PC-9 (cell line): ENCODE measurements at regions not wholly inside any gene's neighbourhood (a gene's known extent, or its start where the extent isn't known, plus 50 kb on each side); places are given as distances from the start of the nearest gene placed in this dataset.

Experiments used
- BruUV-seq: library from RNA; stranded (reverse); fragments of 400-500 nt; replicated peaks from 2 replicates; lab custom pipeline; 2021; lab: Mats Ljungman, UMichigan
- CTCF ChIA-PET: fragments of 300-600 bp; sonication (Branson Sonifier 250); formaldehyde crosslinking; loops from one replicate; lab custom pipeline; 2022; ENCODE audit warnings: antibody characterized with exemption; lab: Charles Lee
- POLR2A ChIA-PET: fragments of 300-600 bp; sonication (Branson Sonifier 250); formaldehyde crosslinking; loops from one replicate; lab custom pipeline; 2022; ENCODE audit warnings: antibody characterized with exemption; ENCODE audit not compliant: unreplicated experiment; lab: Charles Lee
- DNase-seq, 2 experiments: peaks; one replicate each; pipeline versions ENCODE4 v3.0.0 to v3.0.0-alpha.2; 2015 to 2022; ENCODE audit warnings: mixed read lengths in 1 of 2
- H2AFZ ChIP-seq: fragments of 200-600 bp; sonication (generic); 2 replicates; pipeline ENCODE4 v1.8.1; 2017; ENCODE audit warnings: antibody characterized with exemption
- H3F3A ChIP-seq: fragments of 200-600 bp; sonication (generic); 2 replicates; pipeline ENCODE4 v1.8.1; 2017; ENCODE audit warnings: antibody characterized with exemption, mild to moderate bottlenecking, low read depth; ENCODE audit not compliant: insufficient read depth
- H3K27ac ChIP-seq: fragments of 200-600 bp; sonication (generic); 2 replicates; pipeline ENCODE4 v1.6.1; 2016; ENCODE audit warnings: mixed run types
- H3K27me3 ChIP-seq: fragments of 200-600 bp; sonication (generic); 2 replicates; pipeline ENCODE4 v1.6.1; 2016; ENCODE audit warnings: low read depth, mixed run types; ENCODE audit not compliant: insufficient read depth
- H3K36me3 ChIP-seq: fragments of 200-600 bp; sonication (generic); 2 replicates; pipeline ENCODE4 v1.6.1; 2016; ENCODE audit warnings: low read depth, mixed run types
- H3K4me1 ChIP-seq: fragments of 200-600 bp; sonication (generic); replicated peaks from 2 replicates; pipeline ENCODE4 v1.6.1; 2016; ENCODE audit warnings: mixed run types; ENCODE audit not compliant: insufficient read depth
- H3K4me2 ChIP-seq: fragments of 200-600 bp; sonication (generic); 2 replicates; pipeline ENCODE4 v1.6.1; 2017; ENCODE audit warnings: mixed run types
- H3K4me3 ChIP-seq: fragments of 200-600 bp; sonication (generic); 2 replicates; pipeline ENCODE4 v1.6.1; 2016; ENCODE audit warnings: mixed run types
- H3K79me2 ChIP-seq: fragments of 200-600 bp; sonication (generic); 2 replicates; pipeline ENCODE4 v1.6.1; 2017; ENCODE audit warnings: low read depth, mixed run types
- H3K9me2 ChIP-seq: fragments of 200-600 bp; sonication (generic); 2 replicates; pipeline ENCODE4 v1.8.1; 2017; ENCODE audit warnings: mild to moderate bottlenecking; ENCODE audit not compliant: insufficient read depth
- H3K9me3 ChIP-seq: fragments of 200-600 bp; sonication (generic); 2 replicates; pipeline ENCODE4 v1.8.1; 2016; ENCODE audit warnings: low read depth; ENCODE audit not compliant: insufficient read depth
- H4K20me1 ChIP-seq: fragments of 200-600 bp; sonication (generic); 2 replicates; pipeline ENCODE4 v1.8.1; 2017; ENCODE audit not compliant: insufficient read depth
- EZH2 ChIP-seq: fragments of 200-600 bp; sonication (generic); IDR thresholded peaks from 2 replicates; pipeline ENCODE4 v1.8.0; 2017; ENCODE audit warnings: antibody characterized with exemption, low read depth
- intact Hi-C: fragments of 100-400 bp; cut with micrococcal nuclease; formaldehyde crosslinking; loops from one replicate; pipeline ENCODE4 v1.10.0; 2022; ENCODE audit not compliant: unreplicated experiment
- TF ChIP-seq, protein P1 (sequence below): fragments of 200-600 bp; sonication (generic); conservative IDR thresholded peaks from 2 replicates; pipeline ENCODE4 v1.6.1; 2017; ENCODE audit warnings: mixed run types, antibody characterized with exemption, mild to moderate bottlenecking, moderate library complexity

DNA sequence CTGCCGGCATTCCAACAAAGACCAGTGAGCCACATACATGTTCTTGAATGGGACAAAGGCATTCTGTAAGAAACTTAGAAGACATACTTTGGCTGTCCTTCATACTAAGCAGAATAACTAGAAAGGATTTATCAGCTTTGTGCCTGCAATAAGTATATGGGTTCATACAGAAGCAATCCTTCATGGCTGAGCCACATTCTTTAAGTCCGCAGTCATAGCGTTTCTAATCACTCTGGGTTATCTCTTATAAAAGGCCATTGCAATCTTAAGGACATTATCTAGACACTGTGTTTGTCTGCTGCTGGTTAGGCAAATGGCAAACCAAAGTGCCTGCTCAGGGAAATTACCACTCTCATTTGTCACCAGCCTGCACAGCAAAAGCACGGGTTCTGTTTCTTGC is 488.4 kb downstream of the ACTR3B start:
- Histone ChIP-seq H4K20me1 (no peaks in the 10 kb centered on the region), H3K27me3 (peaks cover 17% of the 10 kb centered on the region; the same call in 1 of the 2 replicates), H3K9me3 (no peaks in the 10 kb centered on the region), H3K4me1 (no peaks in the 10 kb centered on the region), H2AFZ (no peak overlapping the region), H3F3A (no peaks in the 10 kb centered on the region), H3K9me2 (no peaks in the 10 kb centered on the region), H3K27ac (no peak overlapping the region), H3K36me3 (no peaks in the 10 kb centered on the region), H3K79me2 (no peaks in the 10 kb centered on the region), H3K4me3 (no peak overlapping the region), H3K4me2 (no peak overlapping the region)
- no peak for DNase-seq
- BruUV-seq = no TSS peak
- intact Hi-C loops = no loop called here
- ChIA-PET POLR2A (no interaction called here), CTCF (no interaction called here)
- no peak for TF ChIP-seq EZH2
- TF ChIP-seq, protein P1, sequence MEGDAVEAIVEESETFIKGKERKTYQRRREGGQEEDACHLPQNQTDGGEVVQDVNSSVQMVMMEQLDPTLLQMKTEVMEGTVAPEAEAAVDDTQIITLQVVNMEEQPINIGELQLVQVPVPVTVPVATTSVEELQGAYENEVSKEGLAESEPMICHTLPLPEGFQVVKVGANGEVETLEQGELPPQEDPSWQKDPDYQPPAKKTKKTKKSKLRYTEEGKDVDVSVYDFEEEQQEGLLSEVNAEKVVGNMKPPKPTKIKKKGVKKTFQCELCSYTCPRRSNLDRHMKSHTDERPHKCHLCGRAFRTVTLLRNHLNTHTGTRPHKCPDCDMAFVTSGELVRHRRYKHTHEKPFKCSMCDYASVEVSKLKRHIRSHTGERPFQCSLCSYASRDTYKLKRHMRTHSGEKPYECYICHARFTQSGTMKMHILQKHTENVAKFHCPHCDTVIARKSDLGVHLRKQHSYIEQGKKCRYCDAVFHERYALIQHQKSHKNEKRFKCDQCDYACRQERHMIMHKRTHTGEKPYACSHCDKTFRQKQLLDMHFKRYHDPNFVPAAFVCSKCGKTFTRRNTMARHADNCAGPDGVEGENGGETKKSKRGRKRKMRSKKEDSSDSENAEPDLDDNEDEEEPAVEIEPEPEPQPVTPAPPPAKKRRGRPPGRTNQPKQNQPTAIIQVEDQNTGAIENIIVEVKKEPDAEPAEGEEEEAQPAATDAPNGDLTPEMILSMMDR = no peak

DNA sequence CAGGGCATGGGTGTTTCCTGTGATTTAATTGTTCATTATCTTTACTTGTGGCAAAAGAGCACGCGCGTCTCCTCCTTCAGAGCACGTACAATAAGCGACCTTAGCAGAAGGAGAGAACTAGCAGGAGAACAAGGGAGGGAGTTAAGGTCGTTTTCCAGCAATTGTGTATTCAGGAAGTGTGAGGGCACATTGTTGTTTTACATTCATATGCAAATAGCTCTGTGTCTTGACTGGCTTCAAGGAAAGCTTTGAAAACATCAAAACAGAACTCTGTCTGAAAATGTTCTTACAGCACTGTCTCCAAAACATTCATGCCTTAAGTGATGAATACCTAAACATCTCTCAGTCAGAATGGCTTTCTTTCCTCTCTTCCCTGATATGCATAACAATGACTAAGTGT is 499.1 kb downstream of the ACTR3B start:
- H3K4me2 ChIP-seq = no peak overlapping the region
- no peak for DNase-seq
- no peaks in the 10 kb centered on the region for H3K79me2 ChIP-seq
- no TSS peak for BruUV-seq
- H3K9me2 ChIP-seq = no peaks in the 10 kb centered on the region
- H3K27ac ChIP-seq = no peak overlapping the region
- CTCF ChIA-PET = no interaction called here
- no peaks in the 10 kb centered on the region for H4K20me1 ChIP-seq
- no peak overlapping the region for H3K4me3 ChIP-seq
- no peaks in the 10 kb centered on the region for H3K27me3 ChIP-seq
- H3K4me1 ChIP-seq = no peaks in the 10 kb centered on the region
- POLR2A ChIA-PET = no interaction called here
- H3F3A ChIP-seq = no peaks in the 10 kb centered on the region
- no peaks in the 10 kb centered on the region for H3K9me3 ChIP-seq
- TF ChIP-seq, protein P1 = no peak
- TF ChIP-seq EZH2 = no peak
- H2AFZ ChIP-seq = no peak overlapping the region
- intact Hi-C loops = no loop called here
- H3K36me3 ChIP-seq = no peaks in the 10 kb centered on the region

DNA sequence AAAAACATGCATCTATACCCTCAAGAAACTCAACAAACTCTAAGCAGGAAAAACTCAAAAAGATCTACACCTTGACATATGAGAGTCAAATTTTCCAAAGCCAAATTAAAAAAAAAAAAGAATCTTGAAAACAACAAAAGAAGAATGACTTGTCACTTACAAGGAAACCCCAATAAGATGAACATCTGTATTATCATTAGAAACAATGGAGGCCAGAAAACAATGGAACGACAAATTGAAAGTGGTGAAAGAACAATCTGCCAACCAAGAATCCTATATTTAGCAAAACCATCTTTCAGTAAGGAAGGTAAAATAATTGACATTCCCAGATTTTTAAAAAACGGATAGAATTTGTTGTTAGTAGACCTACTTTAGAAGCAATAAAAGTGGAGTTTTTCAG is 516.8 kb downstream of the ACTR3B start:
- H3F3A ChIP-seq = no peaks in the 10 kb centered on the region
- H2AFZ ChIP-seq = no peak overlapping the region
- no peaks in the 10 kb centered on the region for H3K36me3 ChIP-seq
- no peaks in the 10 kb centered on the region for H3K9me3 ChIP-seq
- intact Hi-C loops = no loop called here
- H3K9me2 ChIP-seq = no peaks in the 10 kb centered on the region
- H3K4me1 ChIP-seq = no peaks in the 10 kb centered on the region
- BruUV-seq = no TSS peak
- no peaks in the 10 kb centered on the region for H3K27me3 ChIP-seq
- H4K20me1 ChIP-seq = no peaks in the 10 kb centered on the region; the same call in 1 of the 2 replicates
- ChIA-PET CTCF (no interaction called here), POLR2A (no interaction called here)
- no peak overlapping the region for H3K4me2 ChIP-seq
- H3K27ac ChIP-seq = no peak overlapping the region
- no peaks in the 10 kb centered on the region for H3K79me2 ChIP-seq
- TF ChIP-seq EZH2 = no peak
- no peak overlapping the region for H3K4me3 ChIP-seq
- DNase-seq = no peak

DNA sequence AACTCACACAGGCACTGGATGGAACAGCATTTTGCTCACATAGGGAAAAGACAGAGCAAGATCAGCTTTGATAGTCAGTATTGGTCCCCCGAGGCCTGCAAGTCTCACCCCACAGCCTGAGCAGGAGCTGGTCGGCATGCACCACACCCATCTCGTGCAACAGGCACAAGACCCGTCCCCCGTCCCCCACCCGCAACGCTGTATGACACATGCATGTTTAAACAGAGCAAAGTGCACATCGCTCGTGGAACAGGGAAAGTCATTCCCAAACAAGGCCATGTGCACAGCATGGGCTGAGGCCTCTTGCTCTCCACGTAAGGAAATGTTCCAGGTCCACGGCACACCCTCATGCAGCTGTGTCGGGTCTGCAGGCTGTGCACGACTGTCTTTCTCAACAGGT is 527.2 kb downstream of the ACTR3B start:
- intact Hi-C loops = no loop called here
- H3K36me3 ChIP-seq = no peaks in the 10 kb centered on the region
- CTCF ChIA-PET = no interaction called here
- no peaks in the 10 kb centered on the region for H3K4me1 ChIP-seq
- no peaks in the 10 kb centered on the region for H4K20me1 ChIP-seq
- H3K27ac ChIP-seq = no peak overlapping the region
- H3F3A ChIP-seq = no peaks in the 10 kb centered on the region
- H3K9me3 ChIP-seq = no peaks in the 10 kb centered on the region
- no peak overlapping the region for H3K4me2 ChIP-seq
- BruUV-seq = no TSS peak
- peaks cover 54% of the 10 kb centered on the region for H3K27me3 ChIP-seq
- POLR2A ChIA-PET = no interaction called here
- no peak for DNase-seq
- no peaks in the 10 kb centered on the region for H3K79me2 ChIP-seq
- no peak overlapping the region for H2AFZ ChIP-seq
- H3K9me2 ChIP-seq = no peaks in the 10 kb centered on the region
- no peak for TF ChIP-seq EZH2
- TF ChIP-seq, protein P1 = no peak
- H3K4me3 ChIP-seq = no peak overlapping the region
